ENCODE measurements at regions not wholly inside any gene's neighbourhood (a gene's known extent, or its start where the extent isn't known, plus 50 kb on each side); places are given as distances from the start of the nearest gene placed in this dataset.
"Not testable (repeated sequence)": the region's sequence is repeated elsewhere in the genome, so short reads cannot be mapped to it uniquely, and the experiment has no call there.

- no peak overlapping the region for H3K4me3 ChIP-seq (ENCODE audit: low read depth, low read length)
- DNase-seq (ENCODE audit: low read depth): peak; percentile 4
- peak; percentile 39 for TF ChIP-seq CTCF (conservative IDR thresholded peaks at IDR 0.05; ENCODE audit: low read depth, low read length)
Observed at GRCh38 chr1:220454155-220454777, 73.7 kb upstream of the MARK1 start.

GRCh38 chr1:220453371-220453770 is 74.6 kb upstream of the MARK1 start:
- no peak for DNase-seq (ENCODE audit: low read depth)
- no peak for TF ChIP-seq CTCF (conservative IDR thresholded peaks at IDR 0.05; ENCODE audit: low read depth, low read length)
- H3K4me3 ChIP-seq (ENCODE audit: low read depth, low read length): no peak overlapping the region

DNA sequence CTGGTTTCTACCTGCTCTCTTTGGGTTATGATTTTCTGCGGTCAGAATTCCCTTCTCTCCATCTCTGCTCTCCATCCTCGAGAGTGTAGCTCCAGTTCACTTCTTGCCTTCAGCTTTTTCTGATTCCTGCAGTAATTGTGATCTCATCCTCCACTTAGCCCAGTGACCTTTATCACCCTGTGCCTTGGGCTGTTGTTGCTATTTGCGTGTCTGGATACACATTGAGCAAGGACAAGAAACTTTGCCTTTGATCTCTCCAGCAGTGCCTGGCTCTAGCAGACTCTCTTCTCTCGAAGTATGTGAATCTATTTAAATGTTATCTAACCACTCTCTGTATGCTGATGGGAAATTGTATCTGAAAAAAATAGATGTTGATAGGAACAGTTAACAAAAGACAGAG is 76.4 kb upstream of the MARK1 start:
- DNase-seq (ENCODE audit: low read depth): no peak
- H3K4me3 ChIP-seq (ENCODE audit: low read depth, low read length): no peak overlapping the region
- TF ChIP-seq CTCF (conservative IDR thresholded peaks at IDR 0.05; ENCODE audit: low read depth, low read length): no peak

DNA sequence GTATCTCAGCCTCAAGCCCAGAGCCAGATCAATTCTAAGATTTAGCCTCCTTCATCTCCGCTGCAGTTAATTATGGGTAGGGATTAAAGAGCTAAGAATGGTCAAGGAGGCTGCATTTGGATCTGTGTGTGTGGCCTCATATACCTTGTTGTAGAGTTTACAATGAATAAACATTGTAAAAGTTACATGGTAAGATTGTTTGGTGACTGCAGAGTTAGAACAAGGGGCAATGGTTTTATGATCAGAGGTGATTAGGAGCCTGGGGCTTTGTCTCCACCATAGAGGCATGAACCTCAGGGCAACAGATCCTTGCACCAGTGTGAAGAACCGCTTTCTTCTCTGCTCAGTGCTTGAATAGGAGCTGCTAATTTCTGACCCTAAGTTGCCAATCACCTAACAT is 77.0 kb upstream of the MARK1 start:
- no peak for TF ChIP-seq CTCF (conservative IDR thresholded peaks at IDR 0.05; ENCODE audit: low read depth, low read length)

GRCh38 chr1:220448217-220448616 is 79.7 kb upstream of the MARK1 start:
- no peak overlapping the region for H3K4me3 ChIP-seq (ENCODE audit: low read depth, low read length)
- no peak for DNase-seq (ENCODE audit: low read depth)
- TF ChIP-seq CTCF (conservative IDR thresholded peaks at IDR 0.05; ENCODE audit: low read depth, low read length): no peak

More for the DNA sequence above, 77.0 kb upstream of the MARK1 start:
- DNase-seq (ENCODE audit: low read depth): no peak
- H3K4me3 ChIP-seq (ENCODE audit: low read depth, low read length): no peak overlapping the region

DNA sequence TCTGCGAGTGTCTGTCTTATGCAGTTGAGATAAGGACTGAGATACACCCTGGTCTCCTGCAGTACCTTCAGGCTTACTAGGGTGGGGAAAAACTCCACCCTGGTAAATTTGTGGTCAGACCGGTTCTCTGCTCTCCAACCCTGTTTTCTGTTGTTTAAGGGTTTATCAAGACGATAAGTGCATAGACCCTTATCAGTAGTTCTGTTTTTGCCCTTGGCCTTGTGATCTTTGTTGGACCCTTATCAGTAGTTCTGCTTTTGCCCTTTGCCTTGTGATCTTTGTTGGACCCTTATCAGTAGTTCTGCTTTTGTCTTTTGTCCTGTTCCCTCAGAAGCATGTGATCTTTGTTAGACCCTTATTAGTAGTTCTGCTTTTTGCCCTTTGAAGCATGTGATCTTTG is 83.3 kb upstream of the MARK1 start:
- DNase-seq (ENCODE audit: low read depth); H3K4me3 ChIP-seq (ENCODE audit: low read depth, low read length): not testable (repeated sequence)

- TF ChIP-seq CTCF (conservative IDR thresholded peaks at IDR 0.05; ENCODE audit: low read depth, low read length): no peak
- DNase-seq (ENCODE audit: low read depth): no peak
- no peak overlapping the region for H3K4me3 ChIP-seq (ENCODE audit: low read depth, low read length)
Observed at GRCh38 chr1:220441211-220441610, 86.7 kb upstream of the MARK1 start.
